ENCODE measurements at regions not wholly inside any gene's neighbourhood (a gene's known extent, or its start where the extent isn't known, plus 50 kb on each side); places are given as distances from the start of the nearest gene placed in this dataset.
"Not testable (repeated sequence)": the region's sequence is repeated elsewhere in the genome, so short reads cannot be mapped to it uniquely, and the experiment has no call there.

DNA sequence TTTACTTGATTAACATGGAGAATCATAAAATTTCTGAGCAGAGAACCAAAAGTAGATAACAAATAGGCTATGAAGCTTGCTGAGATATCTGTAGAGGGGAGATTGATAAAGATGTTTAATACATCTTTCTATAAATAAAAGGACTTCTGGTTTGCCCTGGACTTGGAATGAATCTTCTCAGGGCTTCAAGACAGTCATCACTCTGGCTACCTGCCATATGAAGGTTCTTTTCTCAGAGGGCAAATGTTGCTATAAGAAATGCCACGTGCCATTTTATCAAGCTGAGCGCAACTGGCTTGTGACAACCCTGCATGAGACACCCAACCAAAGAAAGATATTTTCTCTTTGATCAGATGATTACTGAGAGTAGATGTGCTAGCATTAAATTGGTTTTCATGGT, 192.5 kb downstream of the WNT5A start:
- no peak for DNase-seq

DNA sequence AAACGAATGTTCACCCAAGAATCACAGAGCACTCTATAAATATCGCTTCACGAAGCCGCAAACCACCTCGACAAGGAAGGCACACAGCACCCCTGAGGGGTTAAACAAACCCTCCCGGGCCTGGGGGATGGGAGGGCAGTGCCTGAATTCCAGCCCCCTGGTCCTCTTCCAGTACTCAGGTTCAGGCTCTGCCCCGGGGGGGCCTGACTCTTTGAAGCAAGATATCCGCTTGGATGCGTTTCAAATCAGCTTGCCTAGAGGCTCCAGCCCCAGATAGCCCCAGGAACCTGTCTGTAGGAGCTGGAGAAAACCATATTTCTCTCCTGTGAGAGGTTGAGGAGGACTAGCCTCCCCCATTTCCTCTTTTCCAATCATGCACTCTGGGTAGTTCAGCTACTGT, 194.7 kb downstream of the WNT5A start:
- no peak for DNase-seq

DNA sequence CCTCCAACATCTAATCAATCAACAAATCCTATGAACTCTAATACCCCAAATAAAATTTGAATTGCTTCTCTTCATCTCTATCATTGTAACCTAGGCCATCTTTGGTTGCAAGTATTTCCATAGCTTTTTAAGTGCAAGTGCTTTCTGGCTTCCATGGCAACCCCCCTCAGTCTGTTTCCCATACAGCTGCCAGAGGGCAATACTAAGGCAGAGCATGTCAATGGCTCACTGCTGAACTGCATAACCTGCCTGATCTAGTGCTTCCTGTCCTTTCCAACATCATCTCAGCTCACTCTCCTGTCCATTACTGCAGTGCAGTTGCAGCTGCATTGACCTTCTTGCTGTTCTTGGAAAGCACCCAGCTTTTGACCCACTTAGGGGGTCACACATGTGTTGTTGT, 198.4 kb downstream of the WNT5A start:
- no peak for DNase-seq

DNA sequence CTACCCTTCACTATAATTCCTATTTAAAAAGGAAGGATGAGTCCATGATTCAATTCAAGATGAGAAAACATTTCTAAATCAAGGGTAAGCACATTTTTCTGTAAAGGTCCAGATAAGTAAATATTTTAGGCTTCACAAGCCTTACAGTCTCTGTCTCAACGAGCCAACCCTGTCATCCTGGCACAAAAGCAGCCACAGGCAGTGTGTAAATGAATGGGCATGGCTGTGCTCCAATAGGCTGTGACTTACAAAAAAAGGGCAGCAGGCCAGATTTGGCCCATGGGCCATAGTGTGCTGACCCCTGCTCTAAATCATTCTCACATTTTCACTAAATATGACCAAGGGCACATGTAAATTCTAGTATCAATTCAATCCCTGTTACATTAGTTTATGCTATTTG, 200.4 kb downstream of the WNT5A start:
- DNase-seq, result no peak

DNA sequence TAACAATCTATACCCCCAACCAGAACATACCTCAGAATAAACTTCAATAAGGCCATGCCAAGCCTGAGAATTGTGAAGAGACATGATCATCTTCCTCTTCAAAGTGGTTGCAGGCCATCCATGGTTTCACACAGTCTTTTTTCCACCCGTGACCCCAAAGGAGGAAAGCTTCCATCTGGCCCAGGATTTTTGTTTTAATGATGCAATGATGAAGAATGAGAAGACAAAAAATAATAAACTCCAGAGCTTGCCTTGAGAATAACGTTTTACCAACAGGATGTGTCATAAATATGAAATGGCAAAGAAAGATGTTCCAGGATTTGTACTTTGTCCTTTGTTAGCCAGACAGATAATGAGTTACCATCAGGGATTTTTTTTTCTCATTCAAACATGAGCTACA, 201.9 kb downstream of the WNT5A start:
- no peak for DNase-seq

DNA sequence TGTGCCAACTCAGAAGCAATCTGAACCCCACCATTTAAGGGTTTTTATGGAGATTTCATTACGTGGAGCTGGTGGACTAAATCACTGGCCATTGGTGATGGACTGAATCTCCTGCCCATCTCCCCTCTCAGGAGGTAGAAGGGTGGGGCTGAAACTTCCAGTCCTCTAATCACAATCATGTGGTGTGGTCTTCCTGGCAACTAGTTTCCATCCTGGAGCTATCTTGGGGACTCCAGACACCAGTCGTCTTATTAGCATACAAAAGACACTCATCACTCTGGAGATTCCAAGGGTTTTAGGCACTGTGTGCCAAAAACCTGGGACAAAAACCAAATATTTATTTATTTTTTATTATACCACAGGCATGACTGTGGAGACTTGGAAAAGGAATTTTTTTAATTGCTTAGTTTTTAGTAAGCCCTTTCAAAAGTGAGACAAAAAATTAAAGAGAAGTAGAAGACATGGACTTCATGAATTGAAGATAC, 203.6 kb downstream of the WNT5A start:
- DNase-seq, result no peak

DNA sequence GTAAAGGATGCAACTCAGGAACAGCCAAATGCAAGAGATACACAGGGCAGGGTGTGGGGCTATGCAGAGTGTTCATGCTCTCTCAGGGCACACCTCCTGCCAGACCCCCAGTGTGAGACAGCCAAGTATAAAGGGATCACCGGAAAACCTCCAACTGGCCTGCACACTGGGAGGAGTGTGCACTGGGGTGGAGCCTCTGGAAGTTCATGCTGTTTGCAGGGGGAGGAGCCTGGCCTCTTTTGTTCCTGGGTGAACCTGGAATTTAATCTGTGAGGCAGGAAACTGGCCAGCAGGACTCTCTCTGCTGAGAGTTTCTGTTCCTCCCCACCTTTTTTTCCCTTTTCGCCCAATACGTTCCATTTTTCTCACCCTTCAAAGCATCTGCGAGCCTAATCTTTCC, 204.1 kb downstream of the WNT5A start:
- DNase-seq, result no peak

DNA sequence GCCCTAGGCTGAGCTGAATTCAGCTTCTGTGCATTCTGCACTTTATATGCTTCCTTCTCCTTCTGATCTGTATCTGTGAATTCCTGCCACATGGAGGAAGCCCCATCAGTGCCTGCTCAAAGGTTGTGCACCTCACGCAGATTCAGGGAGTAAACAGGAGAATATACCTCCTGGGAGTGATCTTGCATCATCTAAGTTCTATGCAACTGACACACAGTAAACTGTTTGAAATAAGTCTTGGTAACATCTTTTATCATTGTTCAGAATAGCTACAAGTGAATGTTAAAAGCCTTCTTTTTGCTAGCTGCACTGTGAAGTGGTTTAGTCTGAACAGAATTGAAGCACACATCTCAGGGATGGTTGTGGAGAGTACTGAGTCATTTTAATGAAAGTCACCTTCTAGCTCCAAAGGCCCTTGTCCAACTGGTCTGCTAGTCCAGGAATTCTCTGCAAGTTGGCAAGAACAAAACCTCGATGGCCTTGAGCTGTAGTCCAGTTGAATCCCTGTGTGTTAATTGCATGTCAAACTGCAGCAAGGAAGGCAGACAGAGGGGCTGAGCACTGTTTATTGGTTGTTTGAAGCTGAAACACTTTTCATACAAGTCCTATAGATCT, 215.0 kb downstream of the WNT5A start:
- DNase-seq, result no peak

DNA sequence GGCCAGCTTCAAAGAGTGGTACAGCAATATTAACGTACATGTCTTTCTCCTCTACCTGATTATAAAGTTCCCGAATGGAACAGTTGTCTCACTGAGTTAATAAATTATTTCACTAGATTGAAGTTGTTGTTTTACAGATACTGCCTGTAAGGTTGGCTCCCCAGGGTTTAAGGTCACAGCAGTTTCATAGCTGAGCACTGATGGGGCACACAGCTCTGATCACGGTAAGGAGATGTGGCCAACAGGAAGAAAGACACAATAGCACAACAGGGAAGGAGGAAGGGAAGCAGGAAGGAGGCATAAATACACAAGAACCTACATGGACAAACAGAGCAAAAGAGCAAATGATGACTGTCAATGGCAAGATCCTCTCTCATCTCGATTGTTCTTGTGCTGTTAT, 215.6 kb downstream of the WNT5A start:
- no peak for DNase-seq

DNA sequence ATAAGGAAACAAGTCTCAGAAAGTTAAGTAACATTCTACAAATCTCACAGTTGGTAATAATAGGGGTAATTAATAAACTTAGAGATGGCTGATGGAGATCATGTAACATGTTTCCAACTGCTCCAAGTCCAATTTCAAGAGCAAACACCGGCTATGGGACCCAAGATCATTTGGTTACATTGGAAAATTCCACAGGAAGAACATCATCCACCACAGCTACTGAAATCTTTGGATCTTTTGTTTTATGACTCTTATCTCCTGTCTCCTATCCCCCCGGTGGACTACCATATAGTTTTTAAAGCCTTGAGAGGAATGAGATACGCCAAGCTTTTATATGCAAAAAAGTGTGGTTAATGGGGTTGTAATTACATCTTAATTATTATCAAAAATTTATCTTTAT, 216.1 kb downstream of the WNT5A start:
- DNase-seq, result no peak

DNA sequence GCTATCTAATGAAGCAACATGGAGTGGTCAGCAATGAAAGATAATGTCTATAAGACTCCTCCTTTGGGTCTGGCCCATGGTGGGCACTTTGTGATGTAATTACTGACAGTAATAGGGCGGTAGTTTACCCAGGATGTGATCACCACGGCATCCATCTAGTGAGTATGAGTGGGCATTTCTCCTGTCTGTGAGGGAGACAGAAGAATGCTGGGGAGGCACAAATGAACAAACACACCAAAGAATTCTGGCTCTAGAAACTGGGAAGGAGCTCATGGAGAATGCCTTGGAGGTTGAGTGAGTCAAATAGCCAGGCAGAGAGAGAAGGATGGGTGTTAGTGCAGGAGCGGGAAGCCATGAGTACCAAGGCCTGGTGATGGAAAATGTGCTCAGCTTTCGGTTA, 217.5 kb downstream of the WNT5A start:
- no peak for DNase-seq

DNA sequence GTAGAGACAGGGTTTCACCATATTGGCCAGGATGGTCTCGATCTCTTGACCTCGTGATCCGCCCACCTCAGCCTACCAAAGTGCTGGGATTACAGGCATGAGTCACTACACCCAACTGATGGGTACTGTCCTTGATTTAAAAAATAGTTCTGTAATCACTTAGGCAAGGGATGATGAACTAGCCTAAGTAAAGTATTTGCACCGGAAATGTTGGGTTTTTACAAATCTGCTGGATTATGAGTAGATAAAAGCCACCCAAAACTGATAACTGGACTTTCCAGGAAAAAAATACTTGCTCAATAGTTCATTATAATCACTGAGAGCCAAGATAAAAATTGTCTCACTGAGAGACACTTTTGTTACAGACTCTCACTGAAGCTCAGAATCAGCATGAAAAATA, 218.0 kb downstream of the WNT5A start:
- no peak for DNase-seq

DNA sequence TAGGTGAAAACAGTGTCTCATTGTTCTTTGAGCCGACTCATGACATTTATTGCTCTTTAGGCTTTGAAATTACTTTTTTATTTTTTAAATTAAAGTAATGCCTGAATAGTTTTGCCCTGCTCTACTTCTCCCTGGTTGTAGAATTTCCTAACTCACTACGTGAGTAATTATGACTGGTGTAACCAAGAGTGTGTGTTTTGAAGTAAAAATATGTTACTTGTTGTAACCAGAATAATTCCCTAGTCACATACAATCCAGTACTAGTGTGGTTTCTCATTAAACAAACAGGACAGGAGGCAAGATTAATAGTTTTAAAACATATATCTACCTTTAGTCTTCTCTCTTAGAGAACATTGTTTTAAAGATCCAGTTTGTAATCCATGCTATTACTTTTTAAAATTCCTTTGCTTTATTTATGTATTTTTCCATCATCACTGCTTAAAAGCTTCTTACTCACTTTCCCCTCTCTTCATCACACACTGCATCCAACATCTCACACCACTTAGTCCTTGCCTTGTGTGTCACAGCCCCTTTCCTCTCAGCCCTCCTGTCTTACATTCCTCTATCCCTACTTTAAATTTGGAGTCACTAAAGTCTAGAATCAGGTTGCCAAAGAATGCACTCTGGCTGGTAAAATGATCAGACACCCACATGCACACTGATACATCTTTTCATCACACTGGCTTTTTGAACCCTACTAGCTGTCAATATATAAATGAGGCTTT, 219.7 kb downstream of the WNT5A start:
- DNase-seq, result no peak

DNA sequence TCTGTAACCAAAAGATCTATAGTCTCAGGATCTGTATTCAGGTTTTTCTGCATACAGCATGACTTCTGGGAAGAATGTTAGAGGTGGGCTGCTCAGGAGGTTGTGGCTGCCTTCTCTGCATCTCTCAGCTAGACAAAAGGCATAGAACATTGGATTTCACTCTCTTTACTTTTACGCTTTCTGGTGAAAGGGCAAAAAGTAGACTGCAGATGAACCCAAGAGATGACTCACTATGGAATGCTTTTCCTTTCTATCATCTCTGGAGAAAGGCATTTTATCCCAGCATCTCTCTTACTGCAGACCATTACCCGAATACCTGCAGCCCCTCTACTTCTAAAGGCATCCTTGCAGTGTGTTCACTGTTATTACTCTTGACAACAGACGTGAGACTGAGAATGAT, 222.2 kb downstream of the WNT5A start:
- DNase-seq, result no peak

DNA sequence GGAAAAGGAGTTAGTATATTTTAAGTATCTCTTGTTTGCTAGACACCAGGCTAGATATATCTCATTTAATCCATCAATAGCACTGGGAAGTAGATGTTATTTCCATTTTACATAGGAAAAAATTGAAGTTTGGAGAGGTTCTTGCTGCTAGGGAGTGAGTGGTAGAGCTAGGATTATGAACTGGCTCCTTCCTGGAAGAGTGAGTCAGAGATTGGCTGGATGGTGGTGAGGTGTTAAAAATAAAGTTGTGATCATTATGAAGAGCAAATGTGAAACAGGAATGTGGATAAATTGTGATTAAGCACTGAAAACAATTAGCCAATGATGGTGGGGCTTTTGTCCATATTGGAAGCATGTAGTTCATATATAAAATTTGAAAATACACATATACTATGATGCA, 234.2 kb downstream of the WNT5A start:
- DNase-seq, result no peak

DNA sequence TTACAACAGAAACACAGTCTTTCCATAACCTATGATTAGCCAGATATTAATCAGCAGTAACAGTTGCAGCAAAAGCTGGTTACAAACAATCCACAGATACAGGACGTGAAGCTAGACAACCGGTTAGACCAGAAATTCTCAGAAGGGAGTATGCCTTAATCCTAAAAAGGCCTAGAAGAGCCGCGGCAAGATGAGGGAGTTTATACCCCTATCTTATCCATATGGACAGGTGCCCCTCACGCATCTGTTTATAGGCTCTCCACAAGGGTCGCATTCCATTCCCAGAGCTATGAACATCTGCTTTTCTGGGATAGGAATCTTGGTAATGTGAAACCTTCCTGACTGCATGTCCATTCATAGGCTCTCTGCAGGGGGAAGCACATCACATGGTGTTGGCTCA, 237.9 kb downstream of the WNT5A start:
- not testable (repeated sequence) for DNase-seq

DNA sequence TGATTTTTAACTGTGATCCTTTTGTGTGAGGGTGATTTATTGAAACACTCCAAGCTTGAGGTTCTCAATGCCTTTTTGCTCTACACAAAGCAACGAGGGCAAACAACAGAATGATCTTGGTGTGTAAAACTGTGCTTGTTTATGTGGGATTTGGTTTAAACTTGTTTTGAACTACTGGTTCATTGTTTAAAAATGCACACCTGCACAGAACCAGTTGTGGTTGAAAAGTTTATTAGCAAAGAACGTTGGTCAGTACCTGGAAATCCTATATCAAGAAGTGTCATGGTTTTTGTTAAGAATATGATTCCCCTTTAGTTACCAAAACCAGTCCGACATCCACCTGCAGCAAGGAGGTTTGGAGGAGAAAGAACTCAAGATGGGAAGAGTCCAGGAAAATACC, 239.4 kb downstream of the WNT5A start:
- no peak for DNase-seq

DNA sequence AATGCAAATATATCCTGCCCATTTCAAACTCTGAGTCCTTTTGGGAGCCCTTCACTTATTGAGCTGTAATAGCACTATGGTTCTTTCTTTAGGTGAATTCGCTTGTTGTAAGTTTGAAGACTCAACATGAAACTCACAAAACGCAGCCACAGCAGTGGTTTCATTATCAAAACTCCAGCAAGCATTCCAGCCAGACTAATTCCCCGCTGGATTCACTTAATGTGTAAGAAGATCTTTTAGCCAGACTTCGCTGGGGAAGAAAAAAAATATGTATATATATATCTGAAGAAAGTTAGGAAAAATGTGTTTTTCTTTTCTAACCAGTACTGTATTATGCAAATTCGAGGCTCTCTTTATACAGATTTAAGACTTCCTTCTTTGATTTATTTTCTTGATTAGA, 241.1 kb downstream of the WNT5A start:
- DNase-seq, result peak; percentile 38

DNA sequence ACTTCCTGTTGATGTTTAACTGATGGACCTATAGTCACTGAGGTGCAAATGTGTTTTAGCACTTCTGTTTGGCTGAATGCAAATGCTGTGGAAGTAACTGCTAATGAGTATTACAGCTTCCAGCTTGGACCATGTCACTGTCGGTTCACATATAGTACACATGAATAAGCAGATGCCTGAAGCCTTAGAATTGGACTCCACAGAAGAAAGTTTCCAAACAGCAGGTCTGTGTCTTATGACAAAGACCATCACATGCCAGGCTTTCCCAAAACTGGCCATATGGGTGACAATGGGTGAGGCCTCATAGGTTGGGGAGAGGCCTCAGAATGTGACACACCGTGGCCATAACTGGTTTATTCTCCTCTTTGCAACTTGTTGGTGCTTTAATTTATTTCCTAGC, 241.8 kb downstream of the WNT5A start:
- DNase-seq, result no peak

DNA sequence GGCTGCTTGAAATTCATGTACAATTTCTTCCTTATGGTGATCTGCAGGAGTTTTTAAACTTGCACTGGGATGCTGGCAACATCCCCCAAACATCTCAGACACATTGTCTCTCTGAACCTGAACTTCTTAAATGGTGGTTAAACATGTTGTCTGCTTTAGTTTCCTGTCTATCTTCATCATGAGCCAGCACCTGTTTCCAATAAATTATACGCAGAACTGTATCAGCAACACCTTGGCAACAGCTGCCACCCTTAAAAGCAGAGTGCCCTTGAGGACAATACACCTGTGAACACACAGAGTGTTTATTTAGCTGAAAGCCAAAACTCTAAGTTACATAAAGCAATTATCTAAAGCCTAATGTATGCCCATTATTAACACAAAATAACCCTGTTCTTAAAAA, 242.9 kb downstream of the WNT5A start:
- DNase-seq, result no peak

DNA sequence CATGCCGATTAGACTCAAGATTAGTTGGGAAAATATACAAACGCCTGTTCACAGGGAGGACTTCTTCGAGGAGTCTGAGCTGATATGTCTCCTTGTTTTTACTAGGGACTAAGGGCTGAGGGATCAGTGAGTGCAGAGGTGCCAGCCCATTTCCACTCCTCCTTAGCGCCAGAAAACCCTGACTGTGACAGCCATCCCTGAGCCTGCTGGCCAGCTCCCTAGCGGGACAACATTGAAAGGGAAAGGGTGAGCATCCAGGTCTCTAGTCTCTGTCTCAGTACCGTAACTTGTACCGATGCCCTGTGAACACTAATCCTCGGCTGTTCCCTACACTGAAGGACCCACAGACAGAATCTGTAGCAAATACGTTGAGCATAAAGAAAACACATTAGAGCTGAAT, 243.4 kb downstream of the WNT5A start:
- DNase-seq, result no peak

DNA sequence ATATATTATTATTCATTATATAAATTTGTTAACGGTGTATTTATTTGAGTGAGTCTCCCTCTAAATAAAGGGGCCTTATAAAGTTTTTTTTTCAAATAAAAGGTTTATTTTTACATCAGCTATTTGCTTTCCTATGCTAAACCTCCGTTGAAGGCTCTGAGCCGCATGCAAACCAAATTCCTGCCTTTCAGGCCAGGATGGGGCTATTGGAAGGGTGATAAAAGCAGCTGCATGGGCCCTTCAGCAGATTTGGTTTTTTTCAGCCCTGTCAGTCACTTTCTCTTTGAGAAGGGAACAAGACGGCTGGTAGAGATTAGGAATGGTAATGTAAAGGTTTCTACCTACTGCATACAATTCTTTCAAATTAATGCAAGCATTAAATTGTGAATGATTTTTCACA, 244.2 kb downstream of the WNT5A start:
- no peak for DNase-seq

DNA sequence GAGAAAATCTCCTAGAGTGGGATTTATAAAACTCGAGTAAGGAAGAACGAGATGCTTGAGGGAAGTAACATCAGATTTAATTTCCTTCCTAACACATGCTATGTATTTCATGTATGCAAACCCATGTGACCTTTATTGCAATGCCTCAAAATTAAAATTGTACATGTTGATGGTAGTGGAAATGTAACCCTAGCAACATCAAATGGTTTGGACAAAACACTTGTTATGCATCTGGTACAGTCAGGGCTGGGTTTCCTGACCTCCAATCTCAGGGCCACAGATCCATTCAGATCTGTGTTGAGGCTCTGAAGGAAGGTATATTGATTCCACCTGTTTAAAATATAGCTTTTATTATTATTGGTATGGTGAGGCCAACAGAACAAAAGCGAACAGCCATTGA, 246.0 kb downstream of the WNT5A start:
- DNase-seq, result no peak

DNA sequence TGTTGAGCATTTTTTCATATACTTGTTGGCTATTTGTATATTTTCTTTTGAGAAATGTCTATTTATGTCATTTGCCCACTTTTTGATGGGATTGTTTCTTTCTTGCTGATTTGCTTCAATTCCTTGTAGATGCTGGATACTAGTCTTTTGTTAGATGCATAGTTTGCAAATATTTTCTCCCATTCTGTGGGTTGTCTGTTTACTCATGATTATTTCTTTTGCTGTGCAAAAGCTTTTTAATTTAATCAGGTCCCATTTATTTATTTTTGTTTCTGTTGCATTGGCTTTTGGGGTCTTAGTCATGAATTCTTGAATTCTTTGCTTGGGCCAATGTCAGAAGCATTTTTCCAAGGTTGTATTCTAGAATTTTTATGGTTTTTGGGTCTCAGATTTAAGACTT, 251.7 kb downstream of the WNT5A start:
- DNase-seq, result no peak

DNA sequence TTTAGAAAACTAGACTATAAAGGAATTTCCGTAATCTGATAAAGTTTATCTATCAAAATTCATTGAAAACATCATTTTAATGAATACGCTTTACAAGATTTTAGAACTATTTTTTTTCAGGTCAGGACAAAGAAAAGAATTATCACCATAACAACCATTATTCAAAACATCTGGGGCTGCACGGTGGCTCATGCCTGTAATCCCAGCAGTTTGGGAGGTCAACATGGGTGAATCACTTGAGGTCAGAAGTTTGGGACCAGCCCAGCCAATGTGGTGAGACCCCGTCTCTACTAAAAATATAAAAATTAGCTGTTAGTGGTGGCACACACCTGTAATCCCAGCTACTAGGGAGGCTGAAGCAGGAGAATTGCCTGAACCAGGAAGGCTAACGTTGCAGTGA, 260.4 kb downstream of the WNT5A start:
- no peak for DNase-seq
